ENCODE measurements at regions not wholly inside any gene's neighbourhood (a gene's known extent, or its start where the extent isn't known, plus 50 kb on each side); places are given as distances from the start of the nearest gene placed in this dataset.

DNA sequence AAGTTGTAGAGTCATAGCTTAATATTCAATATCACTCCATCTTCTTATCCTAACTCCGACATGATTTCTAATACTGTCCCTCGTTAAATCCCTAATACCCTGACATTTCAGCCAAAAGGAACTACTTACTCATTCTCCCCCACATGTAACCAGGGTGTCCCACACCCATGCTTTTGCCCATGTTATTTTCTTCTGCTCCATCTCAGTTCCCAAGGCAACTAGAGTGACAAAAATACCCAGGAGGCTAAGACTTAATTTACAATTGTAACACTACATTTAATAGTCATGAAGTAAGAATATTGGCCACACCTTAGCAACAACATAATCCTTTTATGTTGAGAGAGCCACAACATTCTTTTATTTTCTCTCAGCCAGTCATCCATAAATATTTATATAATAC, 248.5 kb upstream of the TGFBR2 start:
- TF ChIP-seq, protein P1, sequence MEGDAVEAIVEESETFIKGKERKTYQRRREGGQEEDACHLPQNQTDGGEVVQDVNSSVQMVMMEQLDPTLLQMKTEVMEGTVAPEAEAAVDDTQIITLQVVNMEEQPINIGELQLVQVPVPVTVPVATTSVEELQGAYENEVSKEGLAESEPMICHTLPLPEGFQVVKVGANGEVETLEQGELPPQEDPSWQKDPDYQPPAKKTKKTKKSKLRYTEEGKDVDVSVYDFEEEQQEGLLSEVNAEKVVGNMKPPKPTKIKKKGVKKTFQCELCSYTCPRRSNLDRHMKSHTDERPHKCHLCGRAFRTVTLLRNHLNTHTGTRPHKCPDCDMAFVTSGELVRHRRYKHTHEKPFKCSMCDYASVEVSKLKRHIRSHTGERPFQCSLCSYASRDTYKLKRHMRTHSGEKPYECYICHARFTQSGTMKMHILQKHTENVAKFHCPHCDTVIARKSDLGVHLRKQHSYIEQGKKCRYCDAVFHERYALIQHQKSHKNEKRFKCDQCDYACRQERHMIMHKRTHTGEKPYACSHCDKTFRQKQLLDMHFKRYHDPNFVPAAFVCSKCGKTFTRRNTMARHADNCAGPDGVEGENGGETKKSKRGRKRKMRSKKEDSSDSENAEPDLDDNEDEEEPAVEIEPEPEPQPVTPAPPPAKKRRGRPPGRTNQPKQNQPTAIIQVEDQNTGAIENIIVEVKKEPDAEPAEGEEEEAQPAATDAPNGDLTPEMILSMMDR (IDR thresholded peaks at IDR 0.05), result no peak
- no peak for TF ChIP-seq POLR2AphosphoS5 (IDR thresholded peaks at IDR 0.05)

Data from sigmoid colon (tissue), 4 donors.